ENCODE measurements at regions not wholly inside any gene's neighbourhood (a gene's known extent, or its start where the extent isn't known, plus 50 kb on each side); places are given as distances from the start of the nearest gene placed in this dataset.

DNA sequence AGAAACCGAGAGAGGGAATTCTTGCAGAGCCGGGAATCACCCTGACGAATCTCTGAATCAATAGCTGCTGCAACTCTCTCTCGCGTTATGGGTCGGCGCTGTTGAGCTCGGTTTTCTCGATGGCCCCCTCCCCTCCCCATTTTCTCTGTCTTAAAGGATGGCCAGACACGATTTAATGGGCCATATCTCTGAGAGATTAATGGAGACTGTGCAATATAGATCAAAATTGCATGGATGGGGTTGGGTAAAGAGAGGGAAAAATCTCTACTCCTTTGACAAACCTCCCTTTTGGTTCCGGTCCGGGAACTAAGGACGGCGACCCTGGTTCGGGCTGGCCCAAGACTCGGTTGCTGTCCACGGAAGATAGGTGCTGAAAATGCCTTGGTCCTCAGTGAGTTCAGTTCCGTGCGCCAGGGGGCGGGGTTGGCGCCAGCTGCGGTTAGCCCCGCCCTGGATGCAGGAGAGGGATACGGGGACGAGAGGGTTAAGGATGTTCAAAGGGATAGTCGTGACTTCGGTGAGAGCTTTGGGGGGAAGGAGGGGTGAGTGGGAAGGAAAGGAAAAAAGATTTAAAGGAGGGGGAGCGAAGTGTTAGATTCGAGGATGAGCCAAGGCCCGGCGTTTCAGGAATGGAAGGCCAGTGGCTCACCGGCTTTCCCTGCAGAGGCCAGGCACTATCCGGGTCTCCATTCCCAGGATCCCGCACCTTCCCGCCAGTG, 103.6 kb upstream of the HSD17B12 start:
- DNase-seq = no peak
- H3K27ac ChIP-seq = no peak overlapping the region
- TF ChIP-seq, protein P1, sequence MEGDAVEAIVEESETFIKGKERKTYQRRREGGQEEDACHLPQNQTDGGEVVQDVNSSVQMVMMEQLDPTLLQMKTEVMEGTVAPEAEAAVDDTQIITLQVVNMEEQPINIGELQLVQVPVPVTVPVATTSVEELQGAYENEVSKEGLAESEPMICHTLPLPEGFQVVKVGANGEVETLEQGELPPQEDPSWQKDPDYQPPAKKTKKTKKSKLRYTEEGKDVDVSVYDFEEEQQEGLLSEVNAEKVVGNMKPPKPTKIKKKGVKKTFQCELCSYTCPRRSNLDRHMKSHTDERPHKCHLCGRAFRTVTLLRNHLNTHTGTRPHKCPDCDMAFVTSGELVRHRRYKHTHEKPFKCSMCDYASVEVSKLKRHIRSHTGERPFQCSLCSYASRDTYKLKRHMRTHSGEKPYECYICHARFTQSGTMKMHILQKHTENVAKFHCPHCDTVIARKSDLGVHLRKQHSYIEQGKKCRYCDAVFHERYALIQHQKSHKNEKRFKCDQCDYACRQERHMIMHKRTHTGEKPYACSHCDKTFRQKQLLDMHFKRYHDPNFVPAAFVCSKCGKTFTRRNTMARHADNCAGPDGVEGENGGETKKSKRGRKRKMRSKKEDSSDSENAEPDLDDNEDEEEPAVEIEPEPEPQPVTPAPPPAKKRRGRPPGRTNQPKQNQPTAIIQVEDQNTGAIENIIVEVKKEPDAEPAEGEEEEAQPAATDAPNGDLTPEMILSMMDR (IDR thresholded peaks at IDR 0.05) = peak in 1 of 4 experiments; percentile 16
- no peak for TF ChIP-seq POLR2A (IDR thresholded peaks at IDR 0.05)
- peaks cover 41 to 100% (median 90%) of the 10 kb centered on the region in 3 donors for H3K27me3 ChIP-seq
- WGBS, 2 donors = 4 to 6% methylated on average over 35 of the region's 35 CpGs
- H3K9me3 ChIP-seq = no peaks in the 10 kb centered on the region
- intact Hi-C loops (cut with DNase I) = no loop called here
- H3K36me3 ChIP-seq = no peaks in the 10 kb centered on the region
- peaks cover 0 to 65% (median 53%) of the 10 kb centered on the region in 4 donors for H3K4me1 ChIP-seq
- H3K4me3 ChIP-seq = peak overlapping the region in 2 of 4 donors; percentile 35 to 42

DNA sequence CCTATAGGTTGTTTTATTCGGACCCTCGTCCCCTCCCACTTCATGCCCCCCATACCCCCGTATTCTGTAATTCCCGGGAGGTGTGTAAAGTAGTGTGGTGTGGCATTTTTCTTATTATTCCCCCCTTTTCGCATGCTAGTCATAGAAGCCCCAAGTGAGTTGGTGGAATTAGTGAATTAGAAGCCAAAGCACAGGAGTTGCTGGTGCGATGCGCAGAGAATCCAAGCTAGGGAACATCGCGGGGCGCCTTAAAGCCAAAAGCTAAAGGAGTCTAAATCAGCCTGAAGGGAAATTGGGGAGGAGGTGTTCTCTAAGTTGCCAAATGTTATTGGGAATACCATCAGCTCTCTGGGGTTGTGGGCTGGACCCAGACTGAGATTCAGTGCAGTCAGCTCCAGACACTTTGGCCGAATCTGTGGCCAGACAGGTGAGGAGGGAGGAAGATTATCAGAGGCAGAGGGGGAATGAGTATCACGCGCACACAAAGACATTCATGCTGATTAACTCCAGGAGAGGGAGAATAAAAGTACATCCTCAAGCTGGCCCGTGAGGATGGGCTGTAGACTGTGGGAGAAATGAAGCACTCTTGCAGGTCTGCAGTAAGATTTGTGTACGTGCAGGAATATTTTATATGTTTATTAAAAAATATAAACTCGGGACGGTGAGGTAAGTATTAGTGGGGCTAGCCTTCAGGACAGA, 102.8 kb upstream of the HSD17B12 start:
- intact Hi-C loops (cut with DNase I) = no loop called here
- H3K27me3 ChIP-seq = peaks cover 45 to 100% (median 96%) of the 10 kb centered on the region in 3 donors
- H3K4me1 ChIP-seq = peaks cover 0 to 68% (median 53%) of the 10 kb centered on the region in 4 donors
- DNase-seq = no peak
- no peak for TF ChIP-seq EP300 (IDR thresholded peaks at IDR 0.05)
- no peak for TF ChIP-seq POLR2A (IDR thresholded peaks at IDR 0.05)
- TF ChIP-seq, protein P1 (IDR thresholded peaks at IDR 0.05) = no peak
- TF ChIP-seq POLR2AphosphoS5 (IDR thresholded peaks at IDR 0.05) = no peak
- no peak overlapping the region for H3K4me3 ChIP-seq
- no peaks in the 10 kb centered on the region for H3K36me3 ChIP-seq
- H3K9me3 ChIP-seq = no peaks in the 10 kb centered on the region
- H3K27ac ChIP-seq = no peak overlapping the region
- 10 to 17% methylated on average over 17 of the region's 17 CpGs for WGBS, 2 donors

DNA sequence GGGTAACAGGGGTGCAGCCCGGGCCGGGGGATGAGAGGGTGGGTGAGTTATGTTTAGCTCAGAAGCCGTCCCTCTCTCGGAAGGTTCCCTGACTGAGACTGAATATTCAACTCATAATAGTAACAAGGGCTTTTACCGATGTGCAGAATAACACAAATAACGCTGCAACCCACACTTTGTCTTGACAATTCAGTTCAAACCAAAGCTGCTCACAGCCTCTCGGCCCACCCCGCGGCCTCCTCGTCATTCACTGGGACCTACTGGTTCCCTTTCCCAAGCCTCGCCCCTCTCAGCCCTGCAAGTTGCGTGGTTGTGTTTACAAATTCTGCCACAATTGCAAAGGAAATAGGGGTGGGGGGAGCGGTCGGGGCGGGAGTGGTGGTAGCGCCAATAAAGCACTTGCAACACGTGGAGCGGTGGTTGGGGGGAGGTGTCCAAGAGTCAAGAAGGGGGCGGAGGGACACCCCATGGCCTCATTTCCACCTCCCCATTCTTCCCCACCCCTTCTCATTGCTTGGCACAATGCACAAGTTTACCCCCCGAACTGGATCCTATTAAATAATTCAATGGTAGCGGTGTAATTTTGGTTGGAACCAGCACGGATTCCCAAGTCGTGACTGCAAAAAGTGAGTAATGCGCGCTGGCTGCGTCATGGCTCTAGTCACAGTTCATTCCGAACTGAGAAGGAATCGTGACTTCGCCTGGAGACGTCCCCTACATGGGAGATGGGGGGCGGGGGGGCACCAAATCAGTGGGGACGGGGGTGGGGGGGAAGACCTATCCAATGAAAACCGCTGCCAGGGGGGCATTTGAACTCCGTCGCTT, 102.0 kb upstream of the HSD17B12 start:
- peaks cover 0 to 68% (median 53%) of the 10 kb centered on the region in 4 donors for H3K4me1 ChIP-seq
- intact Hi-C loops (cut with DNase I) = no loop called here
- no peak for DNase-seq
- H3K4me3 ChIP-seq = peak overlapping the region in 3 of 4 donors; percentile 33 to 50 (median 50)
- no peak overlapping the region for H3K27ac ChIP-seq
- peaks cover 45 to 100% (median 96%) of the 10 kb centered on the region in 3 donors for H3K27me3 ChIP-seq
- no peaks in the 10 kb centered on the region for H3K9me3 ChIP-seq
- WGBS, 2 donors = 2 to 3% methylated on average over 35 of the region's 35 CpGs
- no peaks in the 10 kb centered on the region for H3K36me3 ChIP-seq
- TF ChIP-seq POLR2AphosphoS5 (IDR thresholded peaks at IDR 0.05) (no peak), POLR2A (IDR thresholded peaks at IDR 0.05) (no peak), EP300 (IDR thresholded peaks at IDR 0.05) (no peak)
- TF ChIP-seq, protein P1 (IDR thresholded peaks at IDR 0.05) = no peak

DNA sequence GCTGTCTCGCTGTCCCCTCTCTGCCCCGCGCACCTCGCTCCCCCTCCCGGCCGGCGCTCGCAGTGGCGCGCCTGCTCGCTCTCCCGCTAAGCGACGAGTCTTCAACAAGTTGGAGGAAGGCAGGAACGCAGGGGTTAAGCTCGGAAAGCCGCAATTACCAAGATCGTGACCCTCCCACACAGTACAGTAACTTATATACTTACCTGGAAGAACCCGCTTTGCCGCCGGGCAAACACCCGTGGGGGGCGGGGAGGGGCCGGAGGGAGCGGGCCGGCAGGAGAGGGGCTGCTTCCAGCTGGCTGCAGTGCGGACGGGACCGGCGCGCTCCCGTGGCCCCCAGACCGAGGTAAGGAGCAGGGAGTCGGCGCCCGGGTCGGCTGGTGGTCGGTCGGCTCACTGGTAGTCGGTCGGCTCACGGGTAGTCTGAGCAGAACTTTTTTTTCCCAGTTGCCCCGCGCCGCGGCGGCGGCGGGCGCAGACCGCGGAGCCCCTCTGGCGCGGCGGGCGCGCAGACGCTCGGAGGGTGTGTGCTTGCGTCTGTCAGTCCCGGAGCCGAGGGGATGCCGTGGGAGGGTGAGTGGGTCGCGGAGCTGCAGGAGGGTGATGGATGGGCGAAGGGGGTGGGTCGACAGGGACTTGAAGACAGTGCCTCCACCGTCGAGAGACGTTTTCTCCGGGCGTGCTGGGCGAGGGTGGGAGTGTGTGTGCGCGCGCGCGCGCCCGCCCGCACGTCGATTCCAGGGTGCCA, 101.2 kb upstream of the HSD17B12 start:
- TF ChIP-seq, protein P1 (IDR thresholded peaks at IDR 0.05) = no peak
- TF ChIP-seq EP300 (IDR thresholded peaks at IDR 0.05) = no peak
- TF ChIP-seq POLR2A (IDR thresholded peaks at IDR 0.05) = no peak
- TF ChIP-seq POLR2AphosphoS5 (IDR thresholded peaks at IDR 0.05) = no peak
- intact Hi-C loops (cut with DNase I) = no loop called here
- Histone ChIP-seq H3K36me3 (no peaks in the 10 kb centered on the region), H3K27ac (no peak overlapping the region), H3K4me3 (peak overlapping the region in 3 of 4 donors; percentile 33 to 50 (median 50)), H3K27me3 (peaks cover 45 to 100% (median 96%) of the 10 kb centered on the region in 3 donors), H3K4me1 (peaks cover 0 to 68% (median 53%) of the 10 kb centered on the region in 4 donors), H3K9me3 (no peaks in the 10 kb centered on the region)
- DNase-seq = no peak
- WGBS, 2 donors = 1% methylated on average over 83 of the region's 83 CpGs

Measured in sigmoid colon (tissue), 6 donors.